GM12873 (cell line): ENCODE measurements at regions not wholly inside any gene's neighbourhood (a gene's known extent, or its start where the extent isn't known, plus 50 kb on each side); places are given as distances from the start of the nearest gene placed in this dataset.

Source experiments
- TF ChIP-seq, protein P1 (sequence below): IDR thresholded peaks from 2 replicates; pipeline ENCODE4 v1.5.1; 2012; ENCODE audit warnings: low read depth, mild to moderate bottlenecking, moderate library complexity, low read length, control low read depth; ENCODE audit not compliant: insufficient read depth; ENCODE audit errors: missing control alignments

DNA sequence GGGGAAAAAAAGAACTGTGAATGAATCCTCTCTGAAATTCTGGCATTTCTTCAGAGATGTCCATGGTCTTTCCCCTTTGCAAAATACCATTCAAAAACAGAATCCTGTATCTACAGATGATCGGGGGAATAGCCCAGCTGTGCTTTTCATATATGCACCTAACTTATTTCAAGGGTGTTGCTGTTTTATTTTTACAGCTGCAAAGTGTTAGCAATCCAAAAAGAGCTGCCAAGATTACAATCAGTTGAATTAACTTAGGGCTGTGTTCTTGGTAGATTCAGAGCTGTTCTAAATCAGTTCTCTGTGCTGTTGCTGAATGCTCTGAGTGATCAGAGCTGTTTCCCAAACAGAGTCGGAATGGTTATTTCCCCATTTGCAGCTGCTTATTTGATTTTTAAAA is 175.7 kb upstream of the SEMA6D start:
- TF ChIP-seq, protein P1, sequence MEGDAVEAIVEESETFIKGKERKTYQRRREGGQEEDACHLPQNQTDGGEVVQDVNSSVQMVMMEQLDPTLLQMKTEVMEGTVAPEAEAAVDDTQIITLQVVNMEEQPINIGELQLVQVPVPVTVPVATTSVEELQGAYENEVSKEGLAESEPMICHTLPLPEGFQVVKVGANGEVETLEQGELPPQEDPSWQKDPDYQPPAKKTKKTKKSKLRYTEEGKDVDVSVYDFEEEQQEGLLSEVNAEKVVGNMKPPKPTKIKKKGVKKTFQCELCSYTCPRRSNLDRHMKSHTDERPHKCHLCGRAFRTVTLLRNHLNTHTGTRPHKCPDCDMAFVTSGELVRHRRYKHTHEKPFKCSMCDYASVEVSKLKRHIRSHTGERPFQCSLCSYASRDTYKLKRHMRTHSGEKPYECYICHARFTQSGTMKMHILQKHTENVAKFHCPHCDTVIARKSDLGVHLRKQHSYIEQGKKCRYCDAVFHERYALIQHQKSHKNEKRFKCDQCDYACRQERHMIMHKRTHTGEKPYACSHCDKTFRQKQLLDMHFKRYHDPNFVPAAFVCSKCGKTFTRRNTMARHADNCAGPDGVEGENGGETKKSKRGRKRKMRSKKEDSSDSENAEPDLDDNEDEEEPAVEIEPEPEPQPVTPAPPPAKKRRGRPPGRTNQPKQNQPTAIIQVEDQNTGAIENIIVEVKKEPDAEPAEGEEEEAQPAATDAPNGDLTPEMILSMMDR: no peak

DNA sequence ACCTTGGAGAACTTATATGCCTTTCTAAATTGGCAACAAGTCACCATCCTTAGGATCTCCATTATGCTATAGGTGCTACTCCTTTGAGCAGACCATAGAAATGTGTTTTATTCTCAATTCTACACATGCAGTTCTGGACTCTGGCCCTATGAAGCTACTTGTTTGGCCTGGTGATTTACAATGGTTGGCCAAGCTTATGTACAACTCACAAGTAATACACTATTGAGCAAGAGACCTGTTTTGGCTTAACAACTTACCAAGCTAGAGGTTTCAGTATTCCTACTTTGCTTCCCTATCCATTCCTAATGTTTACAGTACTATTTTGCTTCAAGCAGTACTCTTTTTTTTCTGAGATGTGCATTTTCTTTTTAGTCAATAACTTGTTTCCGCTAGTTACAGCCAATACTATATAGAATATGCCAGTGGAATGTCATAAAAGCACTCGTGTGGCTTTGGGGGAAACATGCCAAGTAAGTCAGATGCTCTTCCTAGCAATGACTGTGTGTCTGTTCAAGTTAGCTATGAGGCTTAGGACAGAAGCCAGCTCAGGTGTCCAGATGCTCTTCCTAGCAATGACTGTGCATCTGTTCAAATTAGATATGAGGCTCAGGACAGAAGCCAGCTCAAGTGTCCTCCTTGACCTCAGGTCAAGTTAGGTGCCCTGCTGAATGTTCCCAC is 174.9 kb upstream of the SEMA6D start:
- TF ChIP-seq, protein P1: no peak

DNA sequence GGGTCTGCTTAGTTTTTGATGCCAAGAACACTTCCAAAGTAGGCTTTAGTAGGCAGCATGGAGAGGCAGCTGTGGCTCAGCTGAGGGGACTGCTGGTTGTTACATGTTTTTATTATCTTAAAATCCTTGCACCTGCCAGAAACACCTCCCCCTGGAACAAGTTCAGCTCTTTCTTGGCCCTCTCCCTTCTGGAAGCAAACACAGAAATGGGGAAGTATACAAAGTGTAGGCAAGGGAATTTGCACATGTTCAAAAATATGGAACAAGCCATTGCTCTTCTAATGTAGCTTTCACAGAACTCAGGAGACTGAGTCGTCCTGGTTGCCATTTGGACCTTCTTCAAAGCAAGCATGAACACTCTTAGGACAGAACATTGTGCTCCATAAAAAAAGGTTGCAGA is 169.1 kb upstream of the SEMA6D start:
- TF ChIP-seq, protein P1: no peak

DNA sequence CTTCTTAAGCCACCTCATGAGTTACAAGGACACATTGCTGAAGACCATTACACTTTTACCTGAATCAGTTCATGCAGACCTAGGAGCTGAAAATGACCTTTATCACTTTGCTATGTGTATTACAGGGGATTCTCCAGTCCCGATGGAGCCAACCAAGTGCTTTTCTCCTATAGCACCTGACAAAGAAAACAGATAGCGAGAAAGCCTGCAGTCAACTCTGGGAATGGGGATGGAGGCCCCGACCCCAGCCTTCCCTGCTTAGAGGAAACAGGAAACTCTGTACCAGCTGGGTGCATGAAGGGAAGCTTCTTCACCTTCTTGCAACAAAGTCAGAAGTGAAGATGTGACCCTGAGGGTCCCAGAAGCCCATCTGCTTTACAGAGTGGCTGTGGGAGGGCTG is 168.3 kb upstream of the SEMA6D start:
- TF ChIP-seq, protein P1: no peak

DNA sequence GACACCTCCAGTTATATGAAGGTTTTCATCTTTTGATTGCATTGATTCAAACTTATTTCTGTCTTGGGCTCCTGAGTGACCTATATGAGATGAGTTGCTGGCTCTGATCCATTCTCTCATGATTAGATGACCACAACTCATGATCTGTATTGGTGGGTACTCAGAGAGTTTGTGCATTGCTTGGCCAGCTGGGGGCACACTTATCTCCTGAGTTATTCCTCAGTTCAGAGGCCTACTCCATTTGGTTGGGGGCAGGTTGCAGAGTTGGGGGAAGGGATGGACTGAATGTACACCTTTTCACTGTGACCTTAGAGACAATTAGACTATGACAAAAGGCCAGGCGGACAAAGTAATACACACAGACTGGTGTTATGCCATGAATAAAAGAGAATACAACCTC is 166.2 kb upstream of the SEMA6D start:
- TF ChIP-seq, protein P1: peak; percentile 15

DNA sequence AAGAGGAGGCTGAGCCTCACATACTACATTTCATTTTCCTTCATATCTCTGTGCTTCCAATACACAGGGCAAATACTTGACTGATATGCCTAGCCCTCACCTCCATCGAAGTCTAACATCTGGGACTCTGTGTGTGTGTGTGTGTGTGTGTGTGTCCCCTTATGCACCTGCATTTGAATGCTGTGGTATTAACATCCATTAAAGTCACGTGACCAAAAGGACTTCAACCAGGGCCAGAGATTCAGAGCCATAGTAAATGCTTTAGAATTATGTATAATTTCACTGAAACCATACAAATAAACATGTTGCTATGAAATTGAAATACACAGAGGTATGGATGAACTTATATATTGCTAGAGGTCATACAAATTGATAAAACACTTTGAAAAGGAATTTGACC is 165.8 kb upstream of the SEMA6D start:
- TF ChIP-seq, protein P1: no peak

DNA sequence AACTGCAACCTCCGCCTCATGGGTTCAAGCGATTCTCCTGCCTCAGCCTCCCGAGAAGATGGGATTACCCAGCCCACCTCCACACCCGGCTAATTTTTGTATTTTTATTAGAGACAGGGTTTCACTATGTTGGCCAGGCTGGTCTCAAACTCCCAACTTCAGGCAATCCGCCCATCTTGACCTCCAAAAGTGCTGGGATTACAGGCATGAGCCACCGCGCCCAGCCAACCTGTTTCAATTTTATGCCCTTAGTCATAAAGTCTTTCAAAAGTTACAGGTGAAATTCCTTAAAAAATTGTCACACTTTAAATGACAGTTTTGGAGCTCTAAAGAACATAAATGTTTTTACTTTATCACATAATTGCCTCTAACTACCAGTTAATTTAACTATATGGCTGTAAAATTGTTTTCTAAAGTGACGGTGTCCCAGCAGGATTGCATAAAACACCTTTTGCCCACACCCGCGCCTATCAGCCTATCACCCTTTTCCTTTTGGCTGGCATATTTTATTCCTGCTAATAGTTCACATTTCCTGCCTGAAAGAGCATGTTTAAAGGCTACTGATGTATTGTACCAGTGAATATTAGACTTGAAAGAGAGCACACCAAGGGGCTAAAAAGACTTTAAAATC is 164.2 kb upstream of the SEMA6D start:
- TF ChIP-seq, protein P1: no peak
